Liver (tissue), 3 donors: ENCODE measurements at regions not wholly inside any gene's neighbourhood (a gene's known extent, or its start where the extent isn't known, plus 50 kb on each side); places are given as distances from the start of the nearest gene placed in this dataset.

Experiments used
- ATF3 ChIP-seq: IDR thresholded peaks from 2 replicates; pipeline ENCODE4 v1.6.1; 2016; ENCODE audit warnings: antibody characterized with exemption
- CTCF ChIP-seq: fragments of 150-350 bp; IDR thresholded peaks from 2 replicates; pipeline ENCODE4 v1.5.1; 2017; ENCODE audit warnings: improper control_type of control experiment, low read depth, low read length; ENCODE audit not compliant: missing input control
- EGR1 ChIP-seq, 2 donors: IDR thresholded peaks; 2 replicates each; pipeline ENCODE4 v1.6.1; 2016 to 2018; ENCODE audit warnings: antibody characterized with exemption in 2 of 2, low read depth in 2 of 2
- FOXA1 ChIP-seq: IDR thresholded peaks from 2 replicates; pipeline ENCODE4 v1.6.1; 2016; ENCODE audit warnings: antibody characterized with exemption
- JUND ChIP-seq, 2 donors: IDR thresholded peaks; 2 replicates each; pipeline ENCODE4 v1.6.1; 2016; ENCODE audit warnings: antibody characterized with exemption in 2 of 2
- RXRA ChIP-seq, 2 donors: IDR thresholded peaks; 2 replicates each; pipeline ENCODE4 v1.6.1; 2017 to 2018; ENCODE audit warnings: antibody characterized with exemption in 2 of 2, mild to moderate bottlenecking in 1 of 2
- TAF1 ChIP-seq: conservative IDR thresholded peaks from 2 replicates; pipeline ENCODE4 v1.6.1; 2016; ENCODE audit warnings: antibody characterized with exemption, mild to moderate bottlenecking
- donor health status: healthy.
- donor health status: healthy.

- TF ChIP-seq CTCF (no peak), ATF3 (no peak), JUND (IDR thresholded peaks at IDR 0.05) (no peak), TAF1 (no peak), RXRA (IDR thresholded peaks at IDR 0.05) (no peak), FOXA1 (no peak), EGR1 (IDR thresholded peaks at IDR 0.05; ENCODE audit: low read depth in 2 of 2) (no peak)
Observed at GRCh38 chr20:48060841-48061720, 275.8 kb upstream of the SULF2 start.
